Keratinocyte (primary cell): ENCODE measurements at regions not wholly inside any gene's neighbourhood (a gene's known extent, or its start where the extent isn't known, plus 50 kb on each side); places are given as distances from the start of the nearest gene placed in this dataset.

Experiments used
- DNase-seq: peaks from one replicate; pipeline ENCODE4 v3.0.0-alpha.2; 2011; ENCODE audit warnings: low read depth, missing footprints, low spot score
- FAIRE-seq: peaks from 2 replicates; lab custom pipeline; 2011; peaks lifted over from hg19 to GRCh38; lab: Jason Lieb, UNC
- H2AFZ ChIP-seq: 2 replicates; pipeline ENCODE4 v1.6.0; 2012; ENCODE audit warnings: low read length, control low read depth, inconsistent platforms; ENCODE audit not compliant: control insufficient read depth
- H3K27ac ChIP-seq: 2 replicates; pipeline ENCODE4 v1.5.1; 2011; ENCODE audit warnings: low read length; ENCODE audit not compliant: control insufficient read depth, insufficient read depth
- H3K27me3 ChIP-seq: 3 replicates; pipeline ENCODE4 v1.6.0; 2011; ENCODE audit warnings: low read length; ENCODE audit not compliant: control insufficient read depth, insufficient read depth; ENCODE audit errors: extremely low read depth
- H3K36me3 ChIP-seq, 2 experiments: 2 replicates in 1 of 2; 3 replicates in 1 of 2; pipeline ENCODE4 v1.5.1; 2011; ENCODE audit warnings: low read length in 2 of 2, mild to moderate bottlenecking in 1 of 2; ENCODE audit not compliant: control insufficient read depth in 2 of 2, insufficient read depth in 2 of 2; ENCODE audit errors: extremely low read depth in 1 of 2
- H3K4me1 ChIP-seq: 3 replicates; pipeline ENCODE4 v1.5.1; 2011; ENCODE audit warnings: low read length; ENCODE audit not compliant: control insufficient read depth, insufficient read depth; ENCODE audit errors: extremely low read depth
- H3K4me2 ChIP-seq: 3 replicates; pipeline ENCODE4 v1.6.0; 2011; ENCODE audit warnings: low read depth, low read length; ENCODE audit not compliant: control insufficient read depth, insufficient read depth; ENCODE audit errors: extremely low read depth
- H3K4me3 ChIP-seq, 3 experiments: fragments of 200-600 bp in 1 of 3; sonication (generic) in 1 of 3; 2 replicates in 2 of 3; 3 replicates in 1 of 3; pipeline ENCODE4 v1.5.1; 2011 to 2016; ENCODE audit warnings: low read length in 3 of 3, mild to moderate bottlenecking in 3 of 3, control low read depth in 2 of 3, inconsistent platforms in 1 of 3, low read depth in 1 of 3, mixed read lengths in 1 of 3, mixed run types in 1 of 3, moderate library complexity in 1 of 3; ENCODE audit not compliant: control insufficient read depth in 2 of 3, insufficient read depth in 2 of 3; ENCODE audit errors: extremely low read depth in 1 of 3
- H3K79me2 ChIP-seq: 2 replicates; pipeline ENCODE4 v1.6.0; 2012; ENCODE audit warnings: low read length; ENCODE audit not compliant: control insufficient read depth, insufficient read depth
- H3K9ac ChIP-seq: 3 replicates; pipeline ENCODE4 v1.6.0; 2011; ENCODE audit warnings: low read length; ENCODE audit not compliant: control insufficient read depth, insufficient read depth; ENCODE audit errors: extremely low read depth
- H3K9me1 ChIP-seq: 3 replicates; pipeline ENCODE4 v1.6.0; 2011; ENCODE audit warnings: low read length; ENCODE audit not compliant: control insufficient read depth, insufficient read depth; ENCODE audit errors: extremely low read depth
- H3K9me3 ChIP-seq: 2 replicates; pipeline ENCODE4 v1.5.1; 2012; ENCODE audit warnings: low read depth, low read length; ENCODE audit not compliant: control insufficient read depth
- H4K20me1 ChIP-seq: 3 replicates; pipeline ENCODE4 v1.6.0; 2011; ENCODE audit warnings: low read length; ENCODE audit not compliant: control insufficient read depth, insufficient read depth; ENCODE audit errors: extremely low read depth
- EZH2 ChIP-seq: IDR thresholded peaks from one replicate; pipeline ENCODE4 v1.6.1; 2012; ENCODE audit warnings: inconsistent platforms, mild to moderate bottlenecking, low read length, moderate library complexity
- dilution Hi-C: fragments of 300-500 bp; cut with MboI; formaldehyde crosslinking; loops from one replicate; pipeline ENCODE4 v1.7.0; 2020; ENCODE audit warnings: low sequenced_read_pairs; ENCODE audit not compliant: extremely low pct_ligation_motif_present
- TF ChIP-seq, protein P1 (sequence below), 3 experiments: IDR thresholded peaks in 1 of 3; conservative IDR thresholded peaks in 1 of 3; optimal IDR thresholded peaks in 1 of 3; 2 replicates in 2 of 3; 3 replicates in 1 of 3; pipeline versions ENCODE3 to v1.5.1; 2011; ENCODE audit warnings: low read length in 3 of 3, mild to moderate bottlenecking in 3 of 3, moderate library complexity in 2 of 3, control low read depth in 1 of 3, inconsistent platforms in 1 of 3; ENCODE audit not compliant: insufficient read depth in 2 of 3; ENCODE audit errors: extremely low read depth in 1 of 3

DNA sequence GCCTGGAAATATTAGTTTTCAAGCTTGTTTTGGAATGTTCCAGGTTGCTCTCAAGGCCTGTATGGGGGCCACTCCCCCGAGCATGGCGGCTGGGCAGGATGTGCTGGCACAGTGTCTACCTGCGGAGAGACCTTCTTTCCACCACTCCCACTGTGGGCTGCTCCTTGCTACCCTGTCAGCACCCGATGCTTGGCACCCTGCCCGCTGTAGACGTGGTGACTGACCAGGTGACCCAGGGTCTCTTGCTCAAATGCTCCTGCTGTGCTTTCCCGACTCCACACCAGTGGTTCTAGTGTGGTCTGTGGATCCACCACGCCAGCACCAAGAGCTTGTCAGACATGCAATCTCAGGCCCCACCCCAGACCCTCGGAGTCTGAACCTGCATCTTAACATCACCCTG lies 213.3 kb downstream of the SH3BP4 start:
- dilution Hi-C loops: no loop called here
- Histone ChIP-seq H3K9me1 (no peaks in the 10 kb centered on the region), H3K36me3 (no peaks in the 10 kb centered on the region), H3K9ac (no peak overlapping the region), H3K4me1 (peaks cover 7% of the 10 kb centered on the region), H3K4me3 (no peak overlapping the region), H3K27ac (no peak overlapping the region), H3K9me3 (no peaks in the 10 kb centered on the region), H3K79me2 (no peaks in the 10 kb centered on the region), H4K20me1 (no peaks in the 10 kb centered on the region), H3K4me2 (no peak overlapping the region), H3K27me3 (peaks cover 5% of the 10 kb centered on the region), H2AFZ (no peak overlapping the region)
- DNase-seq (no peak), FAIRE-seq (no peak)
- TF ChIP-seq, protein P1, sequence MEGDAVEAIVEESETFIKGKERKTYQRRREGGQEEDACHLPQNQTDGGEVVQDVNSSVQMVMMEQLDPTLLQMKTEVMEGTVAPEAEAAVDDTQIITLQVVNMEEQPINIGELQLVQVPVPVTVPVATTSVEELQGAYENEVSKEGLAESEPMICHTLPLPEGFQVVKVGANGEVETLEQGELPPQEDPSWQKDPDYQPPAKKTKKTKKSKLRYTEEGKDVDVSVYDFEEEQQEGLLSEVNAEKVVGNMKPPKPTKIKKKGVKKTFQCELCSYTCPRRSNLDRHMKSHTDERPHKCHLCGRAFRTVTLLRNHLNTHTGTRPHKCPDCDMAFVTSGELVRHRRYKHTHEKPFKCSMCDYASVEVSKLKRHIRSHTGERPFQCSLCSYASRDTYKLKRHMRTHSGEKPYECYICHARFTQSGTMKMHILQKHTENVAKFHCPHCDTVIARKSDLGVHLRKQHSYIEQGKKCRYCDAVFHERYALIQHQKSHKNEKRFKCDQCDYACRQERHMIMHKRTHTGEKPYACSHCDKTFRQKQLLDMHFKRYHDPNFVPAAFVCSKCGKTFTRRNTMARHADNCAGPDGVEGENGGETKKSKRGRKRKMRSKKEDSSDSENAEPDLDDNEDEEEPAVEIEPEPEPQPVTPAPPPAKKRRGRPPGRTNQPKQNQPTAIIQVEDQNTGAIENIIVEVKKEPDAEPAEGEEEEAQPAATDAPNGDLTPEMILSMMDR (optimal IDR thresholded peaks at IDR 0.05 in 1 of 3, IDR thresholded peaks at IDR 0.05 in 1 of 3, conservative IDR thresholded peaks at IDR 0.05 in 1 of 3; ENCODE audit: extremely low read depth in 1 of 3, insufficient read depth in 2 of 3, low read length in 3 of 3): no peak
- no peak for TF ChIP-seq EZH2

DNA sequence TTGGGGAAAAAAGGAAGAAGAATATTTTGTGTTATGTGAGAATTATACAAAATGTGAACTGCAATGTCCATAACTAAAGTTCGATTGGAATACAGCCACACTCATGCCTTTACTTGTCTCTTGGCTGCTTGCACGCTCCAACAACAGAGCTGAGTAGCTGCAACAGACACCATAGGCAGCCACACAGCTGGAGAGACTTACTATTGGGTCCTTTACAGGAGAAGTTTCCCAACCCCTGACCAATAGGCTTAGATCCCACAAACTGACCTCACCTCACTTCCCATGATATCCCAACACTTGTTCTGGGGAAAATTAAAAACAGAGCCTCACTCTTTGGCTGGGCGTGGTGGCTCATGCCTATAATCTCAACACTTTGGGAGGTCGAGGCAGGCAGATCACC lies 213.8 kb downstream of the SH3BP4 start:
- peak; percentile 44 for FAIRE-seq
- Histone ChIP-seq H3K36me3 (no peaks in the 10 kb centered on the region), H3K27ac (no peak overlapping the region)

More for the DNA sequence above, 213.8 kb downstream of the SH3BP4 start:
- H3K4me2 ChIP-seq: no peak overlapping the region
- no peaks in the 10 kb centered on the region for H3K9me1 ChIP-seq
- no peak for DNase-seq
- H4K20me1 ChIP-seq: no peaks in the 10 kb centered on the region
- H3K4me1 ChIP-seq: peaks cover 12% of the 10 kb centered on the region
- no peaks in the 10 kb centered on the region for H3K9me3 ChIP-seq
- no peak overlapping the region for H3K4me3 ChIP-seq
- no peaks in the 10 kb centered on the region for H3K79me2 ChIP-seq
- TF ChIP-seq EZH2: no peak
- TF ChIP-seq, protein P1 (optimal IDR thresholded peaks at IDR 0.05 in 1 of 3, IDR thresholded peaks at IDR 0.05 in 1 of 3, conservative IDR thresholded peaks at IDR 0.05 in 1 of 3; ENCODE audit: extremely low read depth in 1 of 3, insufficient read depth in 2 of 3, low read length in 3 of 3): no peak
- no peak overlapping the region for H2AFZ ChIP-seq
- dilution Hi-C loops: no loop called here
- no peak overlapping the region for H3K9ac ChIP-seq
- peaks cover 5% of the 10 kb centered on the region for H3K27me3 ChIP-seq
